MCF 10A (cell line): ENCODE measurements at regions not wholly inside any gene's neighbourhood (a gene's known extent, or its start where the extent isn't known, plus 50 kb on each side); places are given as distances from the start of the nearest gene placed in this dataset.
A peak's percentile ranks its signal among the peaks of the same experiment; 100 is the strongest.

Experiments
- BruUV-seq: library from RNA; stranded (reverse); fragments of 400-500 nt; replicated peaks from 2 replicates; lab custom pipeline; 2021; lab: Mats Ljungman, UMichigan
- CTCF ChIA-PET: fragments of 300-600 bp; sonication (Branson Sonifier 250); formaldehyde crosslinking; extraction: SDS; loops from one replicate; lab custom pipeline; 2021; ENCODE audit warnings: antibody characterized with exemption, inconsistent platforms; lab: Yijun Ruan, JAX
- POLR2A ChIA-PET: fragments of 300-600, 350-650 bp; sonication (Branson Sonifier 250); formaldehyde crosslinking; extraction: SDS; loops from one replicate; lab custom pipeline; 2020; ENCODE audit warnings: antibody characterized with exemption, inconsistent platforms; lab: Yijun Ruan, JAX
- DNase-seq: peaks from one replicate; pipeline ENCODE4 v3.0.0-alpha.2; 2018; ENCODE audit not compliant: unreplicated experiment
- H3K27ac Mint-ChIP-seq: one replicate; pipeline ENCODE4 v1.8.0; 2022; ENCODE audit warnings: mild to moderate bottlenecking, low read depth, mixed read lengths; ENCODE audit not compliant: unreplicated experiment
- H3K27me3 Mint-ChIP-seq: one replicate; pipeline ENCODE4 v1.8.0; 2022; ENCODE audit warnings: mixed read lengths; ENCODE audit not compliant: insufficient read depth, unreplicated experiment
- H3K36me3 Mint-ChIP-seq: one replicate; pipeline ENCODE4 v1.8.0; 2022; ENCODE audit warnings: mild to moderate bottlenecking, moderate library complexity, mixed read lengths; ENCODE audit not compliant: insufficient read depth, unreplicated experiment
- H3K4me1 Mint-ChIP-seq: one replicate; pipeline ENCODE4 v1.8.0; 2022; ENCODE audit warnings: mixed read lengths; ENCODE audit not compliant: insufficient read depth, unreplicated experiment
- H3K4me3 Mint-ChIP-seq: one replicate; pipeline ENCODE4 v1.8.0; 2022; ENCODE audit warnings: mild to moderate bottlenecking, moderate library complexity, mixed read lengths; ENCODE audit not compliant: unreplicated experiment
- H3K9me3 Mint-ChIP-seq: one replicate; pipeline ENCODE4 v1.8.0; 2022; ENCODE audit warnings: mixed read lengths; ENCODE audit not compliant: unreplicated experiment
- intact Hi-C: fragments of 100-400 bp; cut with micrococcal nuclease; formaldehyde crosslinking; loops from 2 replicates; pipeline ENCODE4 v1.14.1; 2022
- TF ChIP-seq, protein P1 (sequence below): fragments of 200-600 bp; IDR thresholded peaks from one replicate; pipeline ENCODE4 v1.8.0; 2022; ENCODE audit warnings: antibody characterized with exemption, mild to moderate bottlenecking; ENCODE audit not compliant: unreplicated experiment

DNA sequence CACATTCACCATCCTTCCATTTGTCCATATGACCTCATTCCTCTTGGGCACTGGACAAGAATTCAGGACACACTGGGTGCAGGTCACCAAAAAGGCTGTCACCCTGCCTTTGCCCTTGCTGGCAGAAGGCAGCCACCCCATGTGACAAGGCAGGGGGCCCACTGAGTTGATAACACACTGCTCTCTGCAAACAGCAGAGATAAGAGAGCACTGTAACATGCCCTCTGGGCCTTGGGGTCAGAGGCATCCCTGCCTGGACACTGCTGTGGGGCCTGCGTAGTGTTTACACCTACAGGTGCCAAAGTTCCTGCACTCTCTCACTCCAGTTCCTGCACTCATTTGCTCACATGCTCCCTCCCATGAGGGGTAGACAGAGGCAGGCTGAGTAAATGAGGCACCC, 344.7 kb upstream of the TCF4 start:
- BruUV-seq = no TSS peak
- Mint-ChIP-seq H3K36me3 (no peaks in the 10 kb centered on the region), H3K9me3 (peaks cover 19% of the 10 kb centered on the region), H3K27me3 (no peaks in the 10 kb centered on the region), H3K4me1 (no peaks in the 10 kb centered on the region), H3K27ac (no peak overlapping the region), H3K4me3 (no peak overlapping the region)
- POLR2A ChIA-PET = no interaction called here
- DNase-seq = no peak
- CTCF ChIA-PET = no interaction called here
- intact Hi-C loops = no loop called here
- TF ChIP-seq, protein P1, sequence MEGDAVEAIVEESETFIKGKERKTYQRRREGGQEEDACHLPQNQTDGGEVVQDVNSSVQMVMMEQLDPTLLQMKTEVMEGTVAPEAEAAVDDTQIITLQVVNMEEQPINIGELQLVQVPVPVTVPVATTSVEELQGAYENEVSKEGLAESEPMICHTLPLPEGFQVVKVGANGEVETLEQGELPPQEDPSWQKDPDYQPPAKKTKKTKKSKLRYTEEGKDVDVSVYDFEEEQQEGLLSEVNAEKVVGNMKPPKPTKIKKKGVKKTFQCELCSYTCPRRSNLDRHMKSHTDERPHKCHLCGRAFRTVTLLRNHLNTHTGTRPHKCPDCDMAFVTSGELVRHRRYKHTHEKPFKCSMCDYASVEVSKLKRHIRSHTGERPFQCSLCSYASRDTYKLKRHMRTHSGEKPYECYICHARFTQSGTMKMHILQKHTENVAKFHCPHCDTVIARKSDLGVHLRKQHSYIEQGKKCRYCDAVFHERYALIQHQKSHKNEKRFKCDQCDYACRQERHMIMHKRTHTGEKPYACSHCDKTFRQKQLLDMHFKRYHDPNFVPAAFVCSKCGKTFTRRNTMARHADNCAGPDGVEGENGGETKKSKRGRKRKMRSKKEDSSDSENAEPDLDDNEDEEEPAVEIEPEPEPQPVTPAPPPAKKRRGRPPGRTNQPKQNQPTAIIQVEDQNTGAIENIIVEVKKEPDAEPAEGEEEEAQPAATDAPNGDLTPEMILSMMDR = no peak

DNA sequence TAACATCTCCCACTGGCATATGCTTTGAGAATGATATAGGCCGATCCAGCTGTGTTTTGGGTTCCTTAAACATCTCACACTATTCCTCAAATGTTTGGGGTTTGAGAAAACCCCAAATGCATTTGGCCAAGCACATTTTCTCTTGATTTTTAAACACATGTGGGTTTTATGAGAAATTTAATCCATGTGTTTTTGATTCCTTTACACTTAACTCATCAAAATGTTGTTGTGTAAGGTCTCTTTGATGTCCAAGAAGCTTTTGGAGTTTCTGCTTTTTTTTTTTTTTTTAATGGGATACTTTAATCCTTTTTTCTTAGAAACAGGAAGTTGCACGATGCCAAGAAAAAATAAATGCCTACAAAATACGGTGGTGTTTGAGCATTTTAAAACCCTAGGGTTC, 339.8 kb upstream of the TCF4 start:
- DNase-seq = peak; percentile 12
- TF ChIP-seq, protein P1 = no peak
- intact Hi-C loops = no loop called here
- H3K4me1 Mint-ChIP-seq = no peaks in the 10 kb centered on the region
- H3K27ac Mint-ChIP-seq = peak overlapping the region; percentile 39
- CTCF ChIA-PET = interaction anchor here (1.0 kb wide), 1 partner anchor 12 kb away, joined by 4 read pairs; no protein-coding TSS in a partner anchor
- H3K36me3 Mint-ChIP-seq = no peaks in the 10 kb centered on the region
- no peaks in the 10 kb centered on the region for H3K27me3 Mint-ChIP-seq
- POLR2A ChIA-PET = no interaction called here
- BruUV-seq = no TSS peak
- no peak overlapping the region for H3K4me3 Mint-ChIP-seq
- H3K9me3 Mint-ChIP-seq = peaks cover 12% of the 10 kb centered on the region

DNA sequence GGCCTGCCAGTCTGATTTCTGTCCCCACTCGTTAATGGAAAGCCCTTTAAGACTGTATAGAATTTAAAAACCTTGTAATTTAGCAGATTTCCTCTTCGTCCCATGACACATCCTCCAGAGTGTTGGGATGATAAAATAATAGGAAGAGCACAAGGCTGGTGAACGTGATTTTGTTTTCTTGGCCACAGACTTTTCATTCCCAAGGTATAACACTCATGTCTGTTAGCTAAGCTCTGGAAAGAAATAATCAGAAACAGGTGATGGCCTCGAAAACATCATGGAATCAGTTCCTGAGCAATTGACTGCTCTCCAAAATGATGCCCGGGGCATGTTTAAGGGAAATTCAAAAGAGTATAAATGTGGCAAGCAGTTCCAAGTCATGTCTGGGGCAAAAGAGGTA, 337.8 kb upstream of the TCF4 start:
- intact Hi-C loops = no loop called here
- Mint-ChIP-seq H3K4me3 (no peak overlapping the region), H3K27me3 (no peaks in the 10 kb centered on the region)

DNA sequence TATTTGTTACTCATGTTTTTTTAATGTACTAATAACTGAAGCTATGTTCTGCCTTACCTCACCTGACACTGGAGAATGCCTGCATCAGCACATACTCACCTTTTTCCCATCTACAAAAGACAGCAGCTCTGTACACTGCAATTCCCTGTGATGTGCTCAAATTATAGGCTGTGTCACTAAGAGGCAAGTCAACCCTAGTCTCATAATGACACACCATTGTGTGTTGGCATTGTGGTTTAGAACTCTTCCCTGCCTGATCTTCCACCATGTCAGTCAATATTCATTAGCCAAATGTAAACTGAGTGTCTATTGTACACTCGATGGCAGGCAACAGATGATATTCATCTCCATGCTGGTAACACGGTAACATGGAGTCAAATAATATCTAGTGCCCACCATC, 332.1 kb upstream of the TCF4 start:
- no TSS peak for BruUV-seq
- Mint-ChIP-seq H3K9me3 (peaks cover 8% of the 10 kb centered on the region), H3K27ac (no peak overlapping the region), H3K4me3 (no peak overlapping the region), H3K4me1 (no peaks in the 10 kb centered on the region), H3K36me3 (no peaks in the 10 kb centered on the region), H3K27me3 (no peaks in the 10 kb centered on the region)
- ChIA-PET POLR2A (interaction anchor here (0.6 kb wide), 1 partner anchor 371 kb away, joined by 4 read pairs; no protein-coding TSS in a partner anchor), CTCF (no interaction called here)
- TF ChIP-seq, protein P1 = no peak
- no peak for DNase-seq
- intact Hi-C loops = no loop called here

More for the DNA sequence above, 337.8 kb upstream of the TCF4 start:
- TF ChIP-seq, protein P1 = no peak
- POLR2A ChIA-PET = interaction anchor here (0.6 kb wide), 1 partner anchor 275 kb away, joined by 4 read pairs; no protein-coding TSS in a partner anchor
- Mint-ChIP-seq H3K36me3 (no peaks in the 10 kb centered on the region), H3K4me1 (no peaks in the 10 kb centered on the region), H3K9me3 (no peaks in the 10 kb centered on the region), H3K27ac (no peak overlapping the region)
- BruUV-seq = no TSS peak
- no peak for DNase-seq
- CTCF ChIA-PET = interaction anchor here (0.6 kb wide), 1 partner anchor 31 kb away, joined by 3 read pairs; no protein-coding TSS in a partner anchor
